ENCODE measurements at regions not wholly inside any gene's neighbourhood (a gene's known extent, or its start where the extent isn't known, plus 50 kb on each side); places are given as distances from the start of the nearest gene placed in this dataset.

- no peak overlapping the region for H3K4me3 ChIP-seq (ENCODE audit: low read length)
- no peak for TF ChIP-seq CTCF (conservative IDR thresholded peaks at IDR 0.05; ENCODE audit: low read length)
- DNase-seq (ENCODE audit: low read depth) = no peak
Observed at GRCh38 chr18:22486667-22487066, 69.0 kb upstream of the CTAGE1 start.

- DNase-seq (ENCODE audit: low read depth) = peak; percentile 26
- no peak overlapping the region for H3K4me3 ChIP-seq (ENCODE audit: low read length)
- TF ChIP-seq CTCF (conservative IDR thresholded peaks at IDR 0.05; ENCODE audit: low read length) = no peak
Observed at GRCh38 chr18:22488554-22488953, 70.8 kb upstream of the CTAGE1 start.

GRCh38 chr18:22489704-22490103, 72.0 kb upstream of the CTAGE1 start:
- H3K4me3 ChIP-seq (ENCODE audit: low read length) = no peak overlapping the region
- DNase-seq (ENCODE audit: low read depth) = peak; percentile 3
- TF ChIP-seq CTCF (conservative IDR thresholded peaks at IDR 0.05; ENCODE audit: low read length) = no peak

- no peak for TF ChIP-seq CTCF (conservative IDR thresholded peaks at IDR 0.05; ENCODE audit: low read length)
- no peak for DNase-seq (ENCODE audit: low read depth)
- no peak overlapping the region for H3K4me3 ChIP-seq (ENCODE audit: low read length)
Observed at GRCh38 chr18:22490429-22490846, 72.7 kb upstream of the CTAGE1 start.

- TF ChIP-seq CTCF (conservative IDR thresholded peaks at IDR 0.05; ENCODE audit: low read length) = no peak
- no peak for DNase-seq (ENCODE audit: low read depth)
- no peak overlapping the region for H3K4me3 ChIP-seq (ENCODE audit: low read length)
Observed at GRCh38 chr18:22493255-22493654, 75.5 kb upstream of the CTAGE1 start.

- no peak overlapping the region for H3K4me3 ChIP-seq (ENCODE audit: low read length)
- DNase-seq (ENCODE audit: low read depth) = peak; percentile 91
- TF ChIP-seq CTCF (conservative IDR thresholded peaks at IDR 0.05; ENCODE audit: low read length) = no peak
Observed at GRCh38 chr18:22493940-22494339, 76.2 kb upstream of the CTAGE1 start.

- peak; percentile 81 for DNase-seq (ENCODE audit: low read depth)
- no peak for TF ChIP-seq CTCF (conservative IDR thresholded peaks at IDR 0.05; ENCODE audit: low read length)
- no peak overlapping the region for H3K4me3 ChIP-seq (ENCODE audit: low read length)
Observed at GRCh38 chr18:22494771-22495170, 77.1 kb upstream of the CTAGE1 start.
